GM18498 (cell line): ENCODE measurements at regions not wholly inside any gene's neighbourhood (a gene's known extent, or its start where the extent isn't known, plus 50 kb on each side); places are given as distances from the start of the nearest gene placed in this dataset.
"Not testable (repeated sequence)": the region's sequence is repeated elsewhere in the genome, so short reads cannot be mapped to it uniquely, and the experiment has no call there.

Experiments used
- ATAC-seq: cut with Tn5 transposase; IDR thresholded peaks from one replicate; pipeline ENCODE4 v1.9.1; 2021; ENCODE audit warnings: mild to moderate bottlenecking, moderate library complexity; ENCODE audit not compliant: unreplicated experiment

- ATAC-seq = no peak
Measured at GRCh38 chr5:102613661-102614060, 114.9 kb upstream of the SLCO6A1 start.

- ATAC-seq = no peak
Measured at GRCh38 chr5:102617191-102618187, 118.7 kb upstream of the SLCO6A1 start.

- ATAC-seq = no peak
Measured at GRCh38 chr5:102622262-102622661, 123.5 kb upstream of the SLCO6A1 start.

- no peak for ATAC-seq
Measured at GRCh38 chr5:102623329-102624065, 124.7 kb upstream of the SLCO6A1 start.

GRCh38 chr5:102624405-102624804 lies 125.6 kb upstream of the SLCO6A1 start:
- ATAC-seq = no peak

GRCh38 chr5:102625468-102625867 lies 126.7 kb upstream of the SLCO6A1 start:
- no peak for ATAC-seq

- ATAC-seq = no peak
Measured at GRCh38 chr5:102625928-102626327, 127.1 kb upstream of the SLCO6A1 start.

- no peak for ATAC-seq
Measured at GRCh38 chr5:102627315-102627714, 127.8 kb upstream of the PAM start.

GRCh38 chr5:102628441-102629175 lies 126.5 kb upstream of the PAM start:
- ATAC-seq = no peak

GRCh38 chr5:102629827-102630605 lies 125.1 kb upstream of the PAM start:
- no peak for ATAC-seq

GRCh38 chr5:102635399-102635798 lies 119.7 kb upstream of the PAM start:
- not testable (repeated sequence) for ATAC-seq

- ATAC-seq = no peak
Measured at GRCh38 chr5:102638316-102638715, 116.8 kb upstream of the PAM start.

GRCh38 chr5:102638912-102639652 lies 116.0 kb upstream of the PAM start:
- ATAC-seq = no peak

- ATAC-seq = no peak
Measured at GRCh38 chr5:102649731-102650130, 105.4 kb upstream of the PAM start.

GRCh38 chr5:102651466-102651865 lies 103.6 kb upstream of the PAM start:
- ATAC-seq = no peak

- ATAC-seq = no peak
Measured at GRCh38 chr5:102654559-102655349, 100.4 kb upstream of the PAM start.

GRCh38 chr5:102659151-102659550 lies 96.0 kb upstream of the PAM start:
- ATAC-seq = no peak

- ATAC-seq = no peak
Measured at GRCh38 chr5:102660111-102660510, 95.0 kb upstream of the PAM start.
